ENCODE measurements at regions not wholly inside any gene's neighbourhood (a gene's known extent, or its start where the extent isn't known, plus 50 kb on each side); places are given as distances from the start of the nearest gene placed in this dataset.

DNA sequence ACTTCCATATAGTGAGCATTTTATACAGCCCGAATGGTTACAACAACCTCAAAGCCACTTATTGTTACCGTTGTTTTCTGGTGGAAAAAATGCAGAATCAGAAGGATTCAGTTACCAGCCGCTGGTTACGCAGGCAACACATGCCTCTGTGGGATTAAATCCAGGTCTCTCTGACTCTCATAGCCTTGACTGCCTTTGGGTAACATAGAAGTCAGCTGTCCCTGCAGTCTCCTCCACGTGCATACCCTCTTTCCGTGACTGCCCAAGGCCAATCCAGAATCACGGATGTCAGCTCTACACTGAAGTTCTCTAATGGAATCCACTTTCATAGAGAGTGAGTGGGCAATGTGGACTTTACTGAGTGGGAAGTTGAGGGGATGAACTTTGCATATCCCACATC lies 189.5 kb upstream of the DNAJC19 start:
- no peak overlapping the region for H2BK15ac ChIP-seq (ENCODE audit: low read length)
- TF ChIP-seq SAP30 (IDR thresholded peaks at IDR 0.05; ENCODE audit: insufficient read depth, insufficient replicate concordance, low read length): no peak
- no peak for TF ChIP-seq RBBP5 (IDR thresholded peaks at IDR 0.05; ENCODE audit: borderline replicate concordance, low read depth, low read length)
- TF ChIP-seq CHD1 (IDR thresholded peaks at IDR 0.05; ENCODE audit: low read depth, low read length): no peak
- no peak for TF ChIP-seq SRF (IDR thresholded peaks at IDR 0.05; ENCODE audit: low read depth, low read length)
- no peak for TF ChIP-seq PHF8 (conservative IDR thresholded peaks at IDR 0.05; ENCODE audit: low read depth, low read length)
- TF ChIP-seq, protein P1, sequence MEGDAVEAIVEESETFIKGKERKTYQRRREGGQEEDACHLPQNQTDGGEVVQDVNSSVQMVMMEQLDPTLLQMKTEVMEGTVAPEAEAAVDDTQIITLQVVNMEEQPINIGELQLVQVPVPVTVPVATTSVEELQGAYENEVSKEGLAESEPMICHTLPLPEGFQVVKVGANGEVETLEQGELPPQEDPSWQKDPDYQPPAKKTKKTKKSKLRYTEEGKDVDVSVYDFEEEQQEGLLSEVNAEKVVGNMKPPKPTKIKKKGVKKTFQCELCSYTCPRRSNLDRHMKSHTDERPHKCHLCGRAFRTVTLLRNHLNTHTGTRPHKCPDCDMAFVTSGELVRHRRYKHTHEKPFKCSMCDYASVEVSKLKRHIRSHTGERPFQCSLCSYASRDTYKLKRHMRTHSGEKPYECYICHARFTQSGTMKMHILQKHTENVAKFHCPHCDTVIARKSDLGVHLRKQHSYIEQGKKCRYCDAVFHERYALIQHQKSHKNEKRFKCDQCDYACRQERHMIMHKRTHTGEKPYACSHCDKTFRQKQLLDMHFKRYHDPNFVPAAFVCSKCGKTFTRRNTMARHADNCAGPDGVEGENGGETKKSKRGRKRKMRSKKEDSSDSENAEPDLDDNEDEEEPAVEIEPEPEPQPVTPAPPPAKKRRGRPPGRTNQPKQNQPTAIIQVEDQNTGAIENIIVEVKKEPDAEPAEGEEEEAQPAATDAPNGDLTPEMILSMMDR (IDR thresholded peaks at IDR 0.05; ENCODE audit: control extremely low read depth in 1 of 3, insufficient read depth in 1 of 3, low read depth in 1 of 3, low read length in 3 of 3): no peak
- no peak for TF ChIP-seq TAF1 (IDR thresholded peaks at IDR 0.05; ENCODE audit: low read depth, low read length)
- TF ChIP-seq KDM1A (IDR thresholded peaks at IDR 0.05; ENCODE audit: borderline replicate concordance, low read length): no peak
- no peak for TF ChIP-seq GABPA (IDR thresholded peaks at IDR 0.05; ENCODE audit: borderline replicate concordance, insufficient read depth, low read length)
- no peak for TF ChIP-seq SP2 (IDR thresholded peaks at IDR 0.05; ENCODE audit: low read length)
- TF ChIP-seq GTF2F1 (IDR thresholded peaks at IDR 0.05; ENCODE audit: borderline replicate concordance, low read depth, low read length): no peak

More for the DNA sequence above, 189.5 kb upstream of the DNAJC19 start:
- H3K27ac ChIP-seq (ENCODE audit: low read depth, low read length): no peak overlapping the region
- no peaks in the 10 kb centered on the region for H3K36me3 ChIP-seq (ENCODE audit: control insufficient read depth in 2 of 4, insufficient read depth in 4 of 4, low read length in 3 of 4)
- no peak overlapping the region for H2BK20ac ChIP-seq (ENCODE audit: low read length)
- H3K23ac ChIP-seq (ENCODE audit: insufficient read length): no peak overlapping the region
- peaks cover 0 to 6% of the 10 kb centered on the region in 2 experiments; a peak in 1 of 4 replicates for H3K9me3 ChIP-seq (ENCODE audit: insufficient read depth in 2 of 2, low read depth in 1 of 2, low read length in 1 of 2)
- DNase-seq (ENCODE audit: low read depth in 1 of 2, low spot score in 2 of 2) (no peak), FAIRE-seq (no peak)
- H2BK120ac ChIP-seq (replicated peaks; ENCODE audit: low read depth, low read length): no peak overlapping the region
- H3K4me1 ChIP-seq (replicated peaks in 1 of 4; ENCODE audit: control insufficient read depth in 3 of 4, insufficient read depth in 4 of 4, low read length in 3 of 4): no peaks in the 10 kb centered on the region; a peak in 1 of 7 replicates
- no peak overlapping the region for H2BK12ac ChIP-seq (ENCODE audit: low read depth, low read length)
- H3K56ac ChIP-seq (replicated peaks; ENCODE audit: insufficient read length, low read depth, low read length): no peak overlapping the region
- no peaks in the 10 kb centered on the region for H3K27me3 ChIP-seq (replicated peaks in 1 of 4; ENCODE audit: control insufficient read depth in 3 of 4, extremely low read depth in 1 of 4, insufficient read depth in 3 of 4, low read length in 3 of 4)
- POLR2A ChIA-PET (ENCODE audit: partially characterized antibody): no interaction called here
- H4K20me1 ChIP-seq (replicated peaks in 1 of 2; ENCODE audit: control insufficient read depth in 1 of 2, insufficient read depth in 2 of 2, low read length in 2 of 2): no peaks in the 10 kb centered on the region
- no peak overlapping the region for H4K8ac ChIP-seq (ENCODE audit: extremely low read depth, insufficient read depth, low read length)
- H3K23me2 ChIP-seq (ENCODE audit: low read depth, low read length): no peaks in the 10 kb centered on the region
- no peak overlapping the region for H2BK5ac ChIP-seq (ENCODE audit: low read depth, low read length)
- no peaks in the 10 kb centered on the region for H3K79me2 ChIP-seq (ENCODE audit: control insufficient read depth in 1 of 2, insufficient read depth in 2 of 2, low read length in 2 of 2)
- no peak overlapping the region for H4K91ac ChIP-seq (replicated peaks; ENCODE audit: insufficient read length, low read length)
- H2AK5ac ChIP-seq (ENCODE audit: low read depth, low read length): no peak overlapping the region
- no peak overlapping the region for H3K18ac ChIP-seq (ENCODE audit: extremely low read depth, low read length)
- no peak overlapping the region for H4K5ac ChIP-seq (ENCODE audit: insufficient read length, low read depth, low read length)
- H3K14ac ChIP-seq (ENCODE audit: insufficient read length): no peak overlapping the region
- no peak overlapping the region for H3K4ac ChIP-seq (replicated peaks; ENCODE audit: insufficient read length, low read depth, low read length)
- H2AFZ ChIP-seq (ENCODE audit: low read length): peak overlapping the region; percentile 66; the same call in 1 of the 2 replicates
- no peak overlapping the region for H3K4me2 ChIP-seq (ENCODE audit: insufficient read depth in 1 of 2, low read depth in 2 of 2, low read length in 2 of 2)
- H3K9ac ChIP-seq (replicated peaks in 1 of 4; ENCODE audit: extremely low read depth in 1 of 4, low read depth in 3 of 4, low read length in 3 of 4): no peak overlapping the region
- no peaks in the 10 kb centered on the region; the same call in 1 of the 2 replicates for H3K79me1 ChIP-seq (ENCODE audit: low read depth, low read length)
- 89% methylated on average over 7 of the region's 7 CpGs; no CpG with 5 or more reads in 1 of the 2 experiments for WGBS, 2 experiments (ENCODE audit: extremely low coverage in 1 of 2, insufficient coverage in 1 of 2, insufficient read length in 1 of 2, insufficient replicate concordance in 2 of 2, low coverage in 1 of 2, low lambda C conversion rate in 2 of 2, missing lambda C conversion rate in 1 of 2)
- CTCF ChIA-PET (ENCODE audit: partially characterized antibody): interaction anchor here (1.4 to 7.2 kb wide), 4 partner anchors 8 to 76 kb away, joined by 3 to 42 read pairs (median 10); no protein-coding TSS in a partner anchor
- no peak overlapping the region for H3K4me3 ChIP-seq (ENCODE audit: extremely low read depth in 1 of 4, insufficient read depth in 2 of 4, low read depth in 3 of 4, low read length in 4 of 4)
